H1 (cell line): ENCODE measurements at regions not wholly inside any gene's neighbourhood (a gene's known extent, or its start where the extent isn't known, plus 50 kb on each side); places are given as distances from the start of the nearest gene placed in this dataset.

Experiments
- CTCF ChIA-PET: fragments of 300-600 bp; sonication (Branson Sonifier 250); formaldehyde crosslinking; loops from one replicate; lab custom pipeline; 2021; ENCODE audit not compliant: partially characterized antibody; lab: Charles Lee
- POLR2A ChIA-PET: fragments of 300-600 bp; sonication (Branson Sonifier 250); formaldehyde crosslinking; loops from one replicate; lab custom pipeline; 2021; ENCODE audit warnings: inconsistent platforms; ENCODE audit not compliant: partially characterized antibody; lab: Charles Lee
- DNase-seq, 2 experiments: peaks; one replicate each; pipeline versions ENCODE4 v3.0.0 to v3.0.0-alpha.2; 2010 to 2022; ENCODE audit warnings: low spot score in 2 of 2, low read depth in 1 of 2, mixed read lengths in 1 of 2
- FAIRE-seq: peaks from 2 replicates; lab custom pipeline; 2011; peaks lifted over from hg19 to GRCh38; lab: Jason Lieb, UNC
- H2AFZ ChIP-seq: 2 replicates; pipeline ENCODE4 v1.8.1; 2012; ENCODE audit warnings: low read length, inconsistent platforms
- H2AK5ac ChIP-seq: 2 replicates; pipeline ENCODE4 v1.6.1; 2013; ENCODE audit warnings: low read depth, low read length
- H2BK120ac ChIP-seq: replicated peaks from 2 replicates; pipeline ENCODE3; 2013; ENCODE audit warnings: low read depth, low read length, inconsistent platforms
- H2BK12ac ChIP-seq: 2 replicates; pipeline ENCODE4 v1.6.1; 2013; ENCODE audit warnings: low read depth, low read length
- H2BK15ac ChIP-seq: 2 replicates; pipeline ENCODE4 v1.6.1; 2013; ENCODE audit warnings: low read length
- H2BK20ac ChIP-seq: 2 replicates; pipeline ENCODE4 v1.6.1; 2013; ENCODE audit warnings: low read length
- H2BK5ac ChIP-seq: 2 replicates; pipeline ENCODE4 v1.6.1; 2013; ENCODE audit warnings: low read depth, low read length
- H3K14ac ChIP-seq: 2 replicates; pipeline ENCODE4 v1.6.1; 2013; ENCODE audit warnings: inconsistent platforms; ENCODE audit not compliant: insufficient read length
- H3K18ac ChIP-seq: 2 replicates; pipeline ENCODE4 v1.6.1; 2013; ENCODE audit warnings: low read length; ENCODE audit errors: extremely low read depth
- H3K23ac ChIP-seq: 2 replicates; pipeline ENCODE4 v1.6.1; 2013; ENCODE audit warnings: inconsistent platforms; ENCODE audit not compliant: insufficient read length
- H3K23me2 ChIP-seq: 2 replicates; pipeline ENCODE4 v1.6.1; 2013; ENCODE audit warnings: low read depth, low read length
- H3K27ac ChIP-seq: 2 replicates; pipeline ENCODE4 v1.6.1; 2011; ENCODE audit warnings: low read depth, low read length, inconsistent platforms
- H3K27me3 ChIP-seq, 4 experiments: replicated peaks in 1 of 4; 1 replicate in 1 of 4; 2 replicates in 3 of 4; pipeline versions ENCODE4 v1.6.1 to v1.8.1; 2011 to 2013; ENCODE audit warnings: low read length in 3 of 4, mild to moderate bottlenecking in 3 of 4, inconsistent platforms in 2 of 4, mixed read lengths in 2 of 4, moderate library complexity in 1 of 4; ENCODE audit not compliant: control insufficient read depth in 3 of 4, insufficient read depth in 3 of 4; ENCODE audit errors: extremely low read depth in 1 of 4
- H3K36me3 ChIP-seq, 4 experiments: 2 replicates each; pipeline versions ENCODE4 v1.6.1 to v1.8.1; 2011 to 2013; ENCODE audit warnings: mild to moderate bottlenecking in 4 of 4, low read length in 3 of 4, moderate library complexity in 2 of 4, control low read depth in 1 of 4, inconsistent platforms in 1 of 4; ENCODE audit not compliant: insufficient read depth in 4 of 4, control insufficient read depth in 2 of 4
- H3K4ac ChIP-seq: replicated peaks from 2 replicates; pipeline ENCODE3; 2013; ENCODE audit warnings: low read length, low read depth, mixed read lengths, inconsistent platforms; ENCODE audit not compliant: insufficient read length
- H3K4me1 ChIP-seq, 4 experiments: replicated peaks in 1 of 4; 1 replicate in 1 of 4; 2 replicates in 3 of 4; pipeline versions ENCODE4 v1.6.1 to v1.8.1; 2011 to 2013; ENCODE audit warnings: low read length in 3 of 4, inconsistent platforms in 2 of 4, mixed read lengths in 1 of 4; ENCODE audit not compliant: insufficient read depth in 4 of 4, control insufficient read depth in 3 of 4
- H3K4me2 ChIP-seq, 2 experiments: 2 replicates each; pipeline versions ENCODE4 v1.6.1 to v1.8.1; 2011 to 2013; ENCODE audit warnings: low read depth in 2 of 2, low read length in 2 of 2, control low read depth in 1 of 2, inconsistent platforms in 1 of 2, mild to moderate bottlenecking in 1 of 2; ENCODE audit not compliant: insufficient read depth in 1 of 2
- H3K4me3 ChIP-seq, 4 experiments: fragments of 200-600, 300-600 bp in 1 of 4; sonication (generic), shearing (Covaris generic), sonication (Bioruptor Twin) in 1 of 4; 2 replicates each; pipeline versions ENCODE4 v1.5.1 to v1.8.1; 2011 to 2016; ENCODE audit warnings: low read length in 4 of 4, low read depth in 3 of 4, control low read depth in 2 of 4, inconsistent platforms in 2 of 4, mild to moderate bottlenecking in 2 of 4, mixed read lengths in 1 of 4, moderate library complexity in 1 of 4; ENCODE audit not compliant: insufficient read depth in 2 of 4; ENCODE audit errors: extremely low read depth in 1 of 4
- H3K56ac ChIP-seq: replicated peaks from 2 replicates; pipeline ENCODE3; 2013; ENCODE audit warnings: low read depth, mild to moderate bottlenecking, mixed read lengths, low read length, inconsistent platforms; ENCODE audit not compliant: insufficient read length
- H3K79me1 ChIP-seq: 2 replicates; pipeline ENCODE4 v1.6.1; 2013; ENCODE audit warnings: low read depth, low read length, control low read depth
- H3K79me2 ChIP-seq, 2 experiments: 2 replicates each; pipeline versions ENCODE4 v1.6.1 to v1.8.1; 2012 to 2013; ENCODE audit warnings: low read length in 2 of 2, mild to moderate bottlenecking in 2 of 2, inconsistent platforms in 1 of 2; ENCODE audit not compliant: insufficient read depth in 2 of 2, control insufficient read depth in 1 of 2
- H3K9ac ChIP-seq, 4 experiments: replicated peaks in 1 of 4; 1 replicate in 1 of 4; 2 replicates in 3 of 4; pipeline versions ENCODE4 v1.6.1 to v1.8.1; 2011 to 2013; ENCODE audit warnings: low read depth in 3 of 4, low read length in 3 of 4, control low read depth in 2 of 4, mild to moderate bottlenecking in 2 of 4, moderate library complexity in 2 of 4, inconsistent platforms in 1 of 4; ENCODE audit errors: extremely low read depth in 1 of 4
- H3K9me3 ChIP-seq, 2 experiments: 2 replicates each; pipeline versions ENCODE4 v1.6.1 to v1.8.1; 2012 to 2013; ENCODE audit warnings: mild to moderate bottlenecking in 2 of 2, moderate library complexity in 2 of 2, control low read depth in 1 of 2, inconsistent platforms in 1 of 2, low read depth in 1 of 2, low read length in 1 of 2, mixed read lengths in 1 of 2; ENCODE audit not compliant: insufficient read depth in 2 of 2
- H4K20me1 ChIP-seq, 2 experiments: replicated peaks in 1 of 2; 2 replicates each; pipeline versions ENCODE3 to v1.8.1; 2011 to 2013; ENCODE audit warnings: inconsistent platforms in 2 of 2, low read length in 2 of 2, mild to moderate bottlenecking in 1 of 2; ENCODE audit not compliant: insufficient read depth in 2 of 2, control insufficient read depth in 1 of 2
- H4K5ac ChIP-seq: 2 replicates; pipeline ENCODE4 v1.6.1; 2013; ENCODE audit warnings: low read length, low read depth, mixed read lengths, inconsistent platforms; ENCODE audit not compliant: insufficient read length
- H4K8ac ChIP-seq: 2 replicates; pipeline ENCODE4 v1.8.0; 2013; ENCODE audit warnings: mild to moderate bottlenecking, moderate library complexity, low read length, inconsistent platforms; ENCODE audit not compliant: insufficient read depth; ENCODE audit errors: extremely low read depth
- H4K91ac ChIP-seq: replicated peaks from 2 replicates; pipeline ENCODE3; 2013; ENCODE audit warnings: low read length, mixed read lengths, inconsistent platforms; ENCODE audit not compliant: insufficient read length
- NANOG ChIP-seq: IDR thresholded peaks from 2 replicates; pipeline ENCODE4 v1.6.1; 2011; ENCODE audit warnings: low read length, low read depth, mild to moderate bottlenecking, inconsistent platforms; ENCODE audit not compliant: insufficient read depth, poor library complexity, severe bottlenecking
- SAP30 ChIP-seq: fragments of 300-600 bp; sonication (generic); IDR thresholded peaks from 2 replicates; pipeline ENCODE4 v1.7.1; 2012; ENCODE audit warnings: low read length, moderate library complexity, mild to moderate bottlenecking, inconsistent platforms; ENCODE audit not compliant: insufficient read depth, insufficient replicate concordance
- SP2 ChIP-seq: IDR thresholded peaks from 2 replicates; pipeline ENCODE4 v1.6.1; 2012; ENCODE audit warnings: mild to moderate bottlenecking, low read length, inconsistent platforms
- YY1 ChIP-seq: IDR thresholded peaks from 2 replicates; pipeline ENCODE4 v1.6.1; 2011; ENCODE audit warnings: low read depth, mild to moderate bottlenecking, low read length
- WGBS, 2 experiments: shearing (Covaris generic) in 1 of 2; methylation state at CpG; one replicate each; pipeline versions ENCODE4 v1.1.6 to v1.1.7; 2013 to 2015; ENCODE audit warnings: low lambda C conversion rate in 2 of 2, mixed read lengths in 2 of 2, inconsistent platforms in 1 of 2, low coverage in 1 of 2, missing lambda C conversion rate in 1 of 2; ENCODE audit not compliant: insufficient replicate concordance in 2 of 2, insufficient coverage in 1 of 2, insufficient read length in 1 of 2; ENCODE audit errors: extremely low coverage in 1 of 2, missing lambda C conversion rate in 1 of 2; 5-methylcytosine and 5-hydroxymethylcytosine counted together

DNA sequence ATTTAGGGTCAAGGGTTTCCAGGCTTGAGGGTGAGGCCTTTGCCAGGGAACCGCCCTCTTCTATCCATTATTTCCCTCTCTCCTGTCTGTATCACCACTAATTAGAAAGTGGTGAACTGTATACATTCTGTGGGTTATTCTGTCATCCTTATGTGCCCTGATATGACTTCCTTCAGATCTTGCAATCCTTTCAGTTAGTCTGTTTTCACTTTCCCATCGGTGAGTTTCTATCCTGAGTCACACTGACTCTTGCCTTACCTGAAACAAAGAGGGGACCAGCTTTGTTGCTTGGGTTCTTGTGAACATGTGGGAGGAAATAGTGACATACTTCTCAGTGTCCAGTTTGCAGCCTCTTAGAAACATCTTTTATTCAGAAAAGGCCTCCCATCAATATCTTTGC lies 205.4 kb upstream of the GHR start:
- no peak overlapping the region for H3K27ac ChIP-seq
- H4K5ac ChIP-seq = no peak overlapping the region
- H3K14ac ChIP-seq = no peak overlapping the region
- H3K9me3 ChIP-seq = no peaks in the 10 kb centered on the region
- no peak overlapping the region for H3K18ac ChIP-seq
- no peak overlapping the region for H2BK15ac ChIP-seq
- no peaks in the 10 kb centered on the region for H3K27me3 ChIP-seq
- no peak overlapping the region for H4K91ac ChIP-seq
- 95% methylated on average over 2 of the region's 2 CpGs; no CpG with 5 or more reads in 1 of the 2 experiments for WGBS, 2 experiments
- H2BK120ac ChIP-seq = no peak overlapping the region
- no peaks in the 10 kb centered on the region for H3K79me1 ChIP-seq
- H3K79me2 ChIP-seq = no peaks in the 10 kb centered on the region
- H4K8ac ChIP-seq = no peak overlapping the region
- no peak overlapping the region for H2BK5ac ChIP-seq
- no peak overlapping the region for H2BK12ac ChIP-seq
- no peaks in the 10 kb centered on the region for H3K4me1 ChIP-seq
- no peaks in the 10 kb centered on the region; the same call in 1 of the 2 replicates for H3K23me2 ChIP-seq
- FAIRE-seq (no peak), DNase-seq (no peak)
- no peak overlapping the region for H3K9ac ChIP-seq
- H3K4ac ChIP-seq = no peak overlapping the region
- no peaks in the 10 kb centered on the region for H4K20me1 ChIP-seq
- H3K4me2 ChIP-seq = no peak overlapping the region
- no peak overlapping the region for H2AK5ac ChIP-seq
- ChIA-PET CTCF (interaction anchor here (1.0 kb wide), 1 partner anchor 11 kb away, joined by 3 read pairs; no protein-coding TSS in a partner anchor), POLR2A (no interaction called here)
- no peak overlapping the region for H3K23ac ChIP-seq
- H3K56ac ChIP-seq = no peak overlapping the region
- no peak overlapping the region for H2AFZ ChIP-seq
- no peak overlapping the region for H3K4me3 ChIP-seq
- TF ChIP-seq SP2 = no peak
- no peak for TF ChIP-seq SAP30
- no peak for TF ChIP-seq YY1
- no peak for TF ChIP-seq NANOG
- no peaks in the 10 kb centered on the region for H3K36me3 ChIP-seq
- no peak overlapping the region for H2BK20ac ChIP-seq
